DMS53 (cell line): ENCODE measurements at regions not wholly inside any gene's neighbourhood (a gene's known extent, or its start where the extent isn't known, plus 50 kb on each side); places are given as distances from the start of the nearest gene placed in this dataset.

Experiments used
- DNase-seq: peaks from one replicate; lab custom pipeline; 2025; lab: John Stamatoyannopoulos, UW

GRCh38 chr2:129766374-129766993 lies 213.0 kb upstream of the RAB6C start:
- DNase-seq: no peak

DNA sequence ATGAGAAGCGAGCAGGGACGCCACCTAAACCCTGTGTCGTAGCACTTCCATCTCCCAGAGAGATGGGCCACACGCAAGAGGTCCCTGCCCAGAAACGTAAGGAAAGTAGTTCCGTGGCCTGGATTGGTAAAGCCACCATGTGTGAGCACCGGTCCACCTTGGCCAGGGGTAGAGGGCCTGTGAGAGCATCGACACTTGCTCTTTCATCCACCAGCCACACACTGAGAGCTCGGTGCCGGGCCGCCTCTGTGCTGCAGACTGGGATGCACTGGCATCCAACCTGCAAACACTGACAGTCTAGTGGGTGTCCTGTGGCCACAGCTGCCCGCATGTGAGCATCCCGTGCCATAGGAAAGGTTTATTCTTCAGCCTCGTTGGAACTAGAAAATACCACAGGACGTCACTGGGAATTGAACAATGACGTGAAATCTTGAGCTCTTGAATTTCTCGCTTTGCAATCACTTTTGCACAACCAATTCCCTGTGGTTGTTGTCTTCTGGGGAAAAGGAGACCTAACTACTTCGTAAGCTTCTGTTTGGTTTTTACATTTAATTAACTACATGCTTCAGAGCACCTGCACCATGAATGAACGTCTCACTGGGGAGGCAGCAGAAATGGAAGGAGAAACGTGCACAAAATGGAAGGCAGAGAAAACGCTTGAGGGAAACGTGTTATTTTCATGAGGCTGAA lies 212.0 kb upstream of the RAB6C start:
- DNase-seq: no peak

- DNase-seq: no peak
Measured at GRCh38 chr2:129768036-129768386, 211.5 kb upstream of the RAB6C start.

DNA sequence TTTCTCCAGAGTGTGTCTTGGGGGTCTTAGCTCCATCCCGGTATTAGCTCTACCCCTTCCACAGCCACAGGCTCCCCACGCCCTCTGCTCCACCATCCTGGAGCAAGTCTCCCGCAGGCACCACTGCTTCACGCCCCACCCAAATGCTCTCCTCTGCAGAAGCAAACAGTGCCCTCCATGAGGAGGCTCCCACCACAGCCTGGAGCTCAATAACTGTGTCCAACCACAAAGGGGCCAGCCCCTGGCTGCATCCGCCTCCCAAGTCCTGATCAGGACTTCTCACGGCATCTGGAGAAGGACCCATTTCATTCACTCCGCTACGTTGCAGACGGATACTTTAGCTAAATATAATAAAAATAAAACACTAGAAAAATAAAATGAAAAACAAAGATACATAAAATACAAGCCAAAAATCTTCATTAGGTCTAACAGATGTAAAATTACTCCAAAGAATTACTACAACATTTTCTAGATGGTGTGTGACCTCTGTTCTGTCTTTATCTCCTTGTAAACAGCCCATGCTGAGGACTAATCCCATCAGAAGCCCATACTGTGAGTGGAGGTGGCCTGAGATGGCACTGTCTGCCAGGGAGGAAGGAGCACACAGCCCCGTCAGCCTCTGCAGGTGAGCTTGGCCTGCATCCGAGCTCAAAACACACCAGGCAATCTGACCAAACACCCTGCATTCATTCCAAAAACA lies 210.8 kb upstream of the RAB6C start:
- DNase-seq: no peak

DNA sequence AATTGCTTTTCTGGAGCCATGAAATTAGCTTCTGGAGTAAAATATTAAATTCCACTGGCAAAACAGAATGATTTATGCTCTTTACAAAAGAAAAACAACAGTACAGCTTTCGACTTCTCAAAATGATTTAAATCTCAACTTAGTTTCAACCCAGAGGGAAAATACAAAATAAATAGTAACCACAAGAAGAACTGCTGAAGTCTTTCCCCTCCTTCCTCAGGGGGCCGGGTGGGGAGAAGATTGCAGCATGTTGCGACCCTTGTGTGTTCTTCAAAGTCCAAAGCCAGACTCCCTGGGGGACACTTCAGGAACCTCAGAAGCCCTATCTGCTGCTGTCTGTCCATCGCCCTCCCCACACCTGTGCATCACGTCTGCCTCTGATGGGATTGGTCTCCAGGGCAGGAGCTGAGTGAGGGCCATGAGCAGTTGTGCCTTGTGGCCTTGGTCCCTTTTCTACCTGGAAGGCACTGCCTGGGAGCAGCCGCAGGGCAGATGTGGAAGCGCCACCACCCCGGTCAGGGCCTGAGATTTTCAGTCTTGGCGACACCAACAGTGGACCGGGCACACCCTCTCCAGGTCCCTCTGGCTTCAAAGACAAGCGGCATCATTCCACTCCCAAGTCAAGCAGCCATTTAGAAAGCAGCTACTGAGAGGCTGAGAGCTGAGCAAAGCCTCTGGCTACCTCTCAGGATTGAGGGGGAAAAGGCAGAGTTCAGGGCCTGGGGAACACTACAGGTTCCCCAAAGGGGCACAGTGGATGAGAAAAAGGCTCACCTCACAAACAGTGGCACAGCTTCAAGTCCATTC lies 210.1 kb upstream of the RAB6C start:
- no peak for DNase-seq

- DNase-seq: no peak
Measured at GRCh38 chr2:129771418-129772189, 207.9 kb upstream of the RAB6C start.

DNA sequence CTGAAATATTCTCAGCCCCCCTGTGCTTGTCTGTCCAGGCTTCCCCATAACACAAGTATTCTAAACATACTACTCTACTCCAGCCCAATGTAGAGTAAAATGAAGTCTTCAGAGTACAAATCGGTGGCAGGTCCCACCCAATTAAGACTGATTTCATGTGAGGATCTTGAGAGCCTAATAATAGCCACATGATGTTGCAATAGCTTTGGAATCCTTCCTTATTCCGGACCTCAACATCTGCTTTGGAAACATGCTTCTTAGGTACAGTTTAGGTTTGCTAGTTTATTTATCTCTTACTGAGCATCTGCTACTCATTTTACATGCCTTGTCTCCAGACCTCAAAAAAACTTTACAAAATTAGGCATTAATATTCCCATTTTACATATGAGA lies 207.3 kb upstream of the RAB6C start:
- DNase-seq: no peak

DNA sequence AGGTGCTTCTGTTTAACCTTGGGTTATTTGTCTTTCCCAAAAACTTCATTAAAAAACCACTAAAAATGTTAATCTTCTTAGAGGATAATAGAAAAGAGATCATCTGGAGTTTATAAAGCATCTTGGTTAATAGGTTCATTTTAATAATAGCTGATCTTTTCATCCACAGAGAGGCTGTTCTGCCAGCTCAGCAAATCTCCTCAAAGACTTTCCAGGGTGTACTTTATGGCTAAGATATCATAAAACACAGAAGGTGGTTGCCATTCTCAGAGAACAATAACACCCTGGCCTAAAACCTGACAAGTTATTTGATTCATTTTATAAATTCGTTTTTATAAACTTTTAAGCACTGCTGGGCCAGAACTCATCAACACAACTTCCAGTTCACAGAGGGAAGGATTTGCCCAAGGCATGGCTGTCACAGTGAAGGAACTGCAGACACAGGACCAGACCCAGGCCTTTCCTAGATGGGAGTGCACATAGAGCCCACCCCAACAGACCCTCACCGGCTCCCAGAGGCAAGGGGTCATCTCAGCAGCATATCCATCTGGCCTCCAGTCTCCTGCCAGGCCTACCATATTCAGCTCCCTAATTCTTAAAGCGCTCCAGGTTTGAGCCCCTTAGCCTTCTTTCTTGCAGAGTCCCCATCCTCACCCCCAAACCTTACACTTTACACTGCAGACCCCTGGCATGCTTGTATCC lies 203.4 kb upstream of the RAB6C start:
- no peak for DNase-seq

DNA sequence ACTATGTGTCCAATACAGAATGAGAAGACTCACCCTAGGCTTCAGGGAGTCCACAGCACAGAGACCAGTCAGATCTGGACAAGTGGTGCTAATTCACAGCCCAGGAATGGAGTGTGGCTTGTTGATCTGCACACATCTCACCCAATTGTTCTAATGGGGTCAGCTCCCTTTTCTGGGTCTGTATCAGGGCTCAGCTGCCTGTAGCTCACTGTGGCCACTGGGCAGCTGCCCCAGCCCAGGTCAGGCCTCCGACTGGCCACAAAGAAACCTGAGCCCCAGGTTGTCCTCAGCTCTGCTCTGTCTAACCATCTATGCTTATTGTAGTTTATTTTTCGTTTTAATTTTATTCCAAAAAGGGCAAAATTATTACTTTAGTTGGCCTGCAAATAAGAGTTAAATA lies 202.3 kb upstream of the RAB6C start:
- no peak for DNase-seq

- no peak for DNase-seq
Measured at GRCh38 chr2:129777762-129778583, 201.5 kb upstream of the RAB6C start.

- no peak for DNase-seq
Measured at GRCh38 chr2:129778584-129778877, 200.9 kb upstream of the RAB6C start.

DNA sequence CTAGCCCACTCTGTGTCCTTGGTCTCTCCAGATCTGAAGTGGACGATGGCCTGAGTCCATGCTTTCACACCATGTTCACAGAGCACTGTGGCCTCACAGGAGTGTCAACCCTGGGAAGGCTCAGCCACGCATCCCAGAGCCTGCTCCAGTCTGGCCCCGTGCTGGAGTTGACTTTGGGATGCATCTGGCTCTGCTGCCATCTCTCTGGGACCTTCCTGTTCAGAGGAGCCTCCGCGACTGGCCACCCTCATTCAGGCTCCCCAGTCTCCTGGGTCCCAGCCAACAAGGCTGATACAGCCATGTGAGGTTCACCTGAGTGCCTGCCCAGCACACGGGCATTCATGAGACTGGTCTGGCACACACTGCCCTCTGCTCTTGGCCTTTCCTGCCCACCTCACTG lies 199.7 kb upstream of the RAB6C start:
- no peak for DNase-seq

GRCh38 chr2:129780316-129781270 lies 198.9 kb upstream of the RAB6C start:
- DNase-seq: no peak

- DNase-seq: no peak
Measured at GRCh38 chr2:129781749-129782632, 197.5 kb upstream of the RAB6C start.

DNA sequence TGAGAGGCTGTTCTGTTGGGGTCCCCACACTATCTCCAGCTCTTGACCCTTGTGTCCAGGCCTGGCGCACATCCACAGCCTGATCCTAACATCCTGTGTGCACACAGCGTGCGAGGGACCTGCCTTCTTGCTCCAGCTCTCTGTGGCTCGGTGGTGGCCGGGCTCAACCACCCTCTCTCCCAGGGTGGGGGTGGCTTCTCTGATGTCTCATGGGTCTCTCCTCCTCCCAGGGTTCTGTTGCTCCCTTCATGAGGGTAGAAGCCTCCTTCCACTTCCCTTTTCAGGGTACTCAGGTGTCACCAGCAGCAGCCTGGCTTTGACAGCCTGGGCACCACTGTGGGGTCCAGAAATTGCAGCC lies 196.9 kb upstream of the RAB6C start:
- no peak for DNase-seq

DNA sequence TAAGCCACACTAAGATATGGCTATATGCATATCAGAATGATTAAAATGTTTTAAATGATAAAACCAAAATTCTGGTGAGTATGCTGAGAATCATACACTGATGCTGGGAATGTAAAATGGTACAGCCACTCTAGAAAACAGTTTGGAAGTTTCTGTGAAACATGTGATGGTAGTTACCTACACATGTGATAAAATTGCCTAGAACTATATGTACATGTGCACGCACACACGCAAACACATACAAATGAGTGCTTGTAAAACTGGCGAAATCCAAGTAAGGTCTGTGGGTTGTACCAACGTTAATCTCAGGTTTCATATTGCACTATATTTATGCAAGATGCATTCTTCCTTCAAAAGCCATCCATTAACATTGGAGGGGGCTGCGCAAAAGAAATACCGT lies 195.0 kb upstream of the RAB6C start:
- DNase-seq: no peak

DNA sequence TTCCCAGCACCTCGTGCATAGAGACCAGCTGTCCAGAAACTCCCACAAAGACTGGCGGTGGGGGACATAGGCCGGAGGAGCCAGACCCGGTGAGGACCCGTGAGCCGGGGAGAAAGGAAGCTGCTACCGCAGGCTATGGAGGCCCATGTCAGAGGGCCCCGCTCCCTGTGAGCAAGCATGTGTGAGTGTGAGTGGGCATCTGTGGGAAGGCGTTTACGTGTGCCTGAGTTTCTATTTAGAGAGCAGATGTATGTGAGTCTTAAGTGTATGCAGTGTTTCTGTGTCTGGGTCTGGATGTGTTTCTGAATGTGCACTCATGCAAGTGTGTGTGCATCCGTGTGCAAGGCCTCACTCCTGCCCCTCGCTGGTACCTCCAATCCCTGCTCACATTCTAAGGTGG lies 187.8 kb upstream of the RAB6C start:
- DNase-seq: no peak

- DNase-seq: no peak
Measured at GRCh38 chr2:129793431-129793902, 186.0 kb upstream of the RAB6C start.
